Left lung (tissue), 4 donors: ENCODE measurements at regions not wholly inside any gene's neighbourhood (a gene's known extent, or its start where the extent isn't known, plus 50 kb on each side); places are given as distances from the start of the nearest gene placed in this dataset.
A peak's percentile ranks its signal among the peaks of the same experiment; 100 is the strongest.

ENCODE experiments used
- ATAC-seq: fragments of 200-7000 bp; cut with Tn5 transposase; one replicate; pipeline ENCODE4 v1.9.1; 2020; ENCODE audit warnings: moderate library complexity
- DNase-seq, 4 donors: peaks; one replicate each; pipeline ENCODE4 v3.0.0-alpha.2; 2013 to 2020
- H3K27ac ChIP-seq, 2 donors: fragments of 200-600 bp; sonication (generic) in 1 of 2; one replicate each; pipeline versions ENCODE4 v1.5.0 to v1.8.0; 2020 to 2021
- H3K27me3 ChIP-seq, 2 donors: fragments of 200-600 bp; sonication (generic) in 1 of 2; one replicate each; pipeline versions ENCODE4 v1.5.0 to v1.8.0; 2020 to 2021
- H3K36me3 ChIP-seq, 2 donors: fragments of 200-600 bp; sonication (generic) in 1 of 2; one replicate each; pipeline versions ENCODE4 v1.5.0 to v1.8.0; 2020 to 2021
- H3K4me1 ChIP-seq, 2 donors: fragments of 200-600 bp; one replicate each; pipeline ENCODE4 v1.8.0; 2021
- H3K4me3 ChIP-seq, 2 donors: fragments of 200-600 bp; sonication (generic) in 1 of 2; one replicate each; pipeline versions ENCODE4 v1.5.0 to v1.8.0; 2020 to 2021; ENCODE audit warnings: mild to moderate bottlenecking in 1 of 2
- H3K9me3 ChIP-seq, 2 donors: fragments of 200-600 bp; sonication (generic) in 1 of 2; one replicate each; pipeline versions ENCODE4 v1.5.0 to v1.8.0; 2020 to 2021
- CTCF ChIP-seq, 2 donors: fragments of 200-600 bp; sonication (generic) in 1 of 2; IDR thresholded peaks; one replicate each; pipeline versions ENCODE4 v1.5.0 to v1.8.0; 2021; ENCODE audit warnings: antibody characterized with exemption in 2 of 2
- intact Hi-C, 2 donors: fragments of 100-400 bp; cut with DNase I; formaldehyde crosslinking; loops; one replicate each; pipeline versions ENCODE4 v1.11.2 to v1.14.2; 2022
- donor health status: DM: no; HTN: yes; CAD: no.
- donor health status: DM: no; HTN: no; CAD: no.

DNA sequence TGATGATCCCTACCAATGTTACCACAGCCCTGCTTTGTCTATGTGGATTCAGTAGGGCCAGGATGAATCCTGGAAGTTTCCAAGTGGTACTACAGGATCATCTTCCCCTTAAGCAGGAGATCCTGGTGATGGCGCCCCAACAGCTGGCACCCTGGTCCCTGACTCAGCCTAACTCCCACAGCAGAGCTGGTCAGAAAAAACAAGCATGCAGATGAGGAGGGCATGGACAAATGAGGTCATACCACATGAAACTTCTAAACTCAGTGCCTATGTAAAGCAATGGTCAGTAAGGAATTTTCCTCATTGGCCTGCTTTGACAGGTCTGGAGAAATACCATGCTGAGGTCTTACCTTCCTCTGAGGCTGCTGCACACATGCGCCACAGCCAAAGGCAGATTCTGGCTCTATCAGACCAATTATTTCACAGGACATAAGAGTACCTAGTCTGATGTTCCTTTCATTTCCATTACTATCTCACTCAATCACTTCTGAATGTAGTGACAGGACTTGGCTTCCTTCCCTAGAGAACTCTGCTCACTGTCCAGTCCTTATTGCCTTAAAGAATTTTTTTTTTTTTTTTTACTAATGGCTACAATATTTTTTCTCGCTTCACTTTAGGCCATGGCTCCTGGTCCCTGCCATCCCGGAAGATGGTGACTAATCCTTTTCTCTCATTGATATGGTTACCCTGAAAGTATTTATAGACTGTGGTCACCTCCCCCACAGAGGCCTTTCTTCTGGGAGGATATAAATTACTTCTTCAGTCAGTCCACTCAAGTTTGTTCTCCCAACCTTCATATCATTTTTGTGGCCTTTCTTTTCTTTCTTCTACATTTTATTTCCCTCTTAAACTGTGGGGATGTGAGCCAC, 525.2 kb upstream of the PSMD7 start:
- DNase-seq (no peak), ATAC-seq (no peak)
- H3K36me3 ChIP-seq, result no peaks in the 10 kb centered on the region
- no peaks in the 10 kb centered on the region for H3K9me3 ChIP-seq
- intact Hi-C loops, result no loop called here
- no peak overlapping the region for H3K4me3 ChIP-seq
- H3K27me3 ChIP-seq, result no peaks in the 10 kb centered on the region
- no peak for TF ChIP-seq CTCF (IDR thresholded peaks at IDR 0.05)
- H3K27ac ChIP-seq, result no peak overlapping the region
- no peaks in the 10 kb centered on the region for H3K4me1 ChIP-seq

DNA sequence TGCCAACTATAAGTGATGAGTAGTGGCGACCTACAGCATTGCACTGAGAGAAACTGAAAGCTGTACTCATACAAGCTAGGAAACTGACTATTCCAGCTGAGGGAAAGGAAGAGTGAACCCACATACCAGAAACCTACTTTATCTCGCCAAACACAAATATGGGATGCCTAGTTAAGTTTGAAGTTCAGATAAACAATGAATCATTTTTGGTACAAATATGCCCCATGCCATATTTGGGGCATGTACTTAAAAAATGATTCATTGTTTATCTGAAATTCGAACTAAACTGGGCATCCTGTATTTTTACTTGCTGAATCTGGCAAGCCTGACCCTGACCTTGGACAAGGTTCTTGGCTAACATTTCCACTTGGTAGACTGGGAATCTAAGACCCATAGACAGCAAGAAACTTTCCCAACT, 527.8 kb upstream of the PSMD7 start:
- no peaks in the 10 kb centered on the region for H3K9me3 ChIP-seq
- no peaks in the 10 kb centered on the region for H3K27me3 ChIP-seq
- intact Hi-C loops, result no loop called here
- no peak overlapping the region for H3K27ac ChIP-seq
- no peak overlapping the region for H3K4me3 ChIP-seq
- no peaks in the 10 kb centered on the region for H3K4me1 ChIP-seq
- no peak for TF ChIP-seq CTCF (IDR thresholded peaks at IDR 0.05)
- ATAC-seq (no peak), DNase-seq (no peak)
- H3K36me3 ChIP-seq, result no peaks in the 10 kb centered on the region

GRCh38 chr16:73764321-73764720, 532.3 kb upstream of the PSMD7 start:
- Histone ChIP-seq H3K4me3 (no peak overlapping the region), H3K27ac (no peak overlapping the region), H3K9me3 (peaks cover 0 to 18% of the 10 kb centered on the region in 2 donors), H3K4me1 (no peaks in the 10 kb centered on the region), H3K27me3 (no peaks in the 10 kb centered on the region), H3K36me3 (no peaks in the 10 kb centered on the region)
- ATAC-seq, result no peak
- intact Hi-C loops, result no loop called here
- TF ChIP-seq CTCF (IDR thresholded peaks at IDR 0.05), result no peak
- DNase-seq, result no peak

GRCh38 chr16:73756289-73757178, 540.1 kb upstream of the PSMD7 start:
- ATAC-seq (no peak), DNase-seq (no peak)
- no peak overlapping the region for H3K27ac ChIP-seq
- TF ChIP-seq CTCF (IDR thresholded peaks at IDR 0.05), result no peak
- no peaks in the 10 kb centered on the region for H3K36me3 ChIP-seq
- no peak overlapping the region for H3K4me3 ChIP-seq
- no peaks in the 10 kb centered on the region for H3K27me3 ChIP-seq
- intact Hi-C loops, result no loop called here
- no peaks in the 10 kb centered on the region for H3K4me1 ChIP-seq
- H3K9me3 ChIP-seq, result peaks cover 0 to 17% of the 10 kb centered on the region in 2 donors

DNA sequence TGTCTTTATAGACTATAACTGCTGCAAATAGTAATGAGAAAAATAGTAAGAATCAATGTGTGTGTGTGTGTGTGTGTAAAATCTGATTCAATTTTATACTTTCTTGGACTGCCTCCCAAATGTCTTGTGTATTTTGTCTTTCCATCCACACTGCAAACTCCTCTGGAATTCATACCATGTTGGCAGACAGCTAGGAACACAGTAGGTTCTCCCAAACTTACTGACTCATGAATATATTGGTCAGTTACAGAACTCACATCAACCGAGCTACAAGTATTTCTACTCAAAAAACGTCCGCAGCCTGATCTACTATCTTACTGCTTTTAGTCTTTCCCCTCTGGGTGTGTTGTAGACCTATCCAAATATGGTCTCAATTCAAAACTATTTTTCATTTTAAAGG, 542.7 kb upstream of the PSMD7 start:
- Histone ChIP-seq H3K9me3 (peaks cover 0 to under 1% of the 10 kb centered on the region in 2 donors), H3K27ac (no peak overlapping the region), H3K36me3 (no peaks in the 10 kb centered on the region), H3K4me1 (no peaks in the 10 kb centered on the region), H3K4me3 (no peak overlapping the region), H3K27me3 (no peaks in the 10 kb centered on the region)
- no peak for ATAC-seq
- intact Hi-C loops, result no loop called here
- DNase-seq, result peak in 1 of 4 donors; percentile 3
- no peak for TF ChIP-seq CTCF (IDR thresholded peaks at IDR 0.05)
